ENCODE measurements at regions not wholly inside any gene's neighbourhood (a gene's known extent, or its start where the extent isn't known, plus 50 kb on each side); places are given as distances from the start of the nearest gene placed in this dataset.

- CTCF ChIA-PET, result no interaction called here
- TF ChIP-seq, protein P1, sequence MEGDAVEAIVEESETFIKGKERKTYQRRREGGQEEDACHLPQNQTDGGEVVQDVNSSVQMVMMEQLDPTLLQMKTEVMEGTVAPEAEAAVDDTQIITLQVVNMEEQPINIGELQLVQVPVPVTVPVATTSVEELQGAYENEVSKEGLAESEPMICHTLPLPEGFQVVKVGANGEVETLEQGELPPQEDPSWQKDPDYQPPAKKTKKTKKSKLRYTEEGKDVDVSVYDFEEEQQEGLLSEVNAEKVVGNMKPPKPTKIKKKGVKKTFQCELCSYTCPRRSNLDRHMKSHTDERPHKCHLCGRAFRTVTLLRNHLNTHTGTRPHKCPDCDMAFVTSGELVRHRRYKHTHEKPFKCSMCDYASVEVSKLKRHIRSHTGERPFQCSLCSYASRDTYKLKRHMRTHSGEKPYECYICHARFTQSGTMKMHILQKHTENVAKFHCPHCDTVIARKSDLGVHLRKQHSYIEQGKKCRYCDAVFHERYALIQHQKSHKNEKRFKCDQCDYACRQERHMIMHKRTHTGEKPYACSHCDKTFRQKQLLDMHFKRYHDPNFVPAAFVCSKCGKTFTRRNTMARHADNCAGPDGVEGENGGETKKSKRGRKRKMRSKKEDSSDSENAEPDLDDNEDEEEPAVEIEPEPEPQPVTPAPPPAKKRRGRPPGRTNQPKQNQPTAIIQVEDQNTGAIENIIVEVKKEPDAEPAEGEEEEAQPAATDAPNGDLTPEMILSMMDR (IDR thresholded peaks at IDR 0.05), result no peak
- TF ChIP-seq REST (IDR thresholded peaks at IDR 0.05; ENCODE audit: insufficient read depth in 1 of 2, low read depth in 2 of 2, low read length in 1 of 2) (no peak), SIN3A (IDR thresholded peaks at IDR 0.05; ENCODE audit: borderline replicate concordance, insufficient read depth, low read depth, low read length) (no peak), TCF7L2 (IDR thresholded peaks at IDR 0.05; ENCODE audit: low read depth, low read length) (no peak), POLR2AphosphoS5 (IDR thresholded peaks at IDR 0.05; ENCODE audit: low read depth, low read length) (no peak)
- in situ Hi-C loops (cut with HindIII; ENCODE audit: low pct_unique_long_range_greater_than_20kb, low sequenced_read_pairs), result no loop called here
- no peak for DNase-seq (ENCODE audit: low read depth, low spot score)
- Histone ChIP-seq H3K4me3 (ENCODE audit: low read depth in 2 of 2, low read length in 2 of 2) (no peak overlapping the region), H3K4me1 (ENCODE audit: control insufficient read depth, insufficient read depth, low read length) (no peaks in the 10 kb centered on the region), H3K27ac (ENCODE audit: low read length) (no peak overlapping the region), H3K9me3 (ENCODE audit: control insufficient read depth, insufficient read depth, low read depth, low read length) (no peaks in the 10 kb centered on the region), H3K27me3 (ENCODE audit: control insufficient read depth, insufficient read depth, low read length) (no peaks in the 10 kb centered on the region), H3K36me3 (ENCODE audit: control insufficient read depth, insufficient read depth, low read length) (no peaks in the 10 kb centered on the region)
- BruUV-seq (replicated peaks), result no TSS peak
- no peak for ATAC-seq
- intact Hi-C loops (cut with micrococcal nuclease; ENCODE audit: unreplicated experiment), result no loop called here
- POLR2A ChIA-PET, result no interaction called here
These were observed 118.5 kb downstream of the MFAP3L start for GRCh38 chr4:169907705-169908104.

DNA sequence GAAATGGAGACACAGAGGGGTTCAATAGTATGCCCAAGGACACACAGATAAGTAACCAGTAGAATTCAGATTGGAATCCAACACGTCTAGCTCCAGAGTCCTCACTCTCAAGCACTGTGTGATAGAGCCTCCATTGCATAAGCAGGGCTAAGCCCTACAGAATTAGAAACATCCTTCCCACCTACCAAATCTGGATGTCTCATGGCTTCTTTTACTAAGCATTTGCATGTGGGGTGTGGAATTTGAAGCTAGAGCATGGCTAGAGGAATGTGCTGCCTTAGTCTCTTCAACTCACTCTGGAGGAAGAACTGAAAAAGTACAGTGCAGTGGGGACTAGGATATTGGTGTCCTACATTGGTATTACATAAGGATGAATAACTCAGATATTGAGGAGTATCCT is 119.4 kb downstream of the MFAP3L start:
- POLR2A ChIA-PET, result no interaction called here
- Histone ChIP-seq H3K27me3 (ENCODE audit: control insufficient read depth, insufficient read depth, low read length) (no peaks in the 10 kb centered on the region), H3K36me3 (ENCODE audit: control insufficient read depth, insufficient read depth, low read length) (no peaks in the 10 kb centered on the region), H3K4me1 (ENCODE audit: control insufficient read depth, insufficient read depth, low read length) (no peaks in the 10 kb centered on the region), H3K9me3 (ENCODE audit: control insufficient read depth, insufficient read depth, low read depth, low read length) (no peaks in the 10 kb centered on the region), H3K4me3 (ENCODE audit: low read depth in 2 of 2, low read length in 2 of 2) (no peak overlapping the region), H3K27ac (ENCODE audit: low read length) (no peak overlapping the region)
- ATAC-seq (no peak), DNase-seq (ENCODE audit: low read depth, low spot score) (no peak)
- TF ChIP-seq, protein P1 (IDR thresholded peaks at IDR 0.05), result no peak
- TF ChIP-seq TCF7L2 (IDR thresholded peaks at IDR 0.05; ENCODE audit: low read depth, low read length) (no peak), REST (IDR thresholded peaks at IDR 0.05; ENCODE audit: insufficient read depth in 1 of 2, low read depth in 2 of 2, low read length in 1 of 2) (no peak), POLR2AphosphoS5 (IDR thresholded peaks at IDR 0.05; ENCODE audit: low read depth, low read length) (no peak), SIN3A (IDR thresholded peaks at IDR 0.05; ENCODE audit: borderline replicate concordance, insufficient read depth, low read depth, low read length) (no peak)
- CTCF ChIA-PET, result no interaction called here
- in situ Hi-C loops (cut with HindIII; ENCODE audit: low pct_unique_long_range_greater_than_20kb, low sequenced_read_pairs), result no loop called here
- no TSS peak for BruUV-seq (replicated peaks)
- intact Hi-C loops (cut with micrococcal nuclease; ENCODE audit: unreplicated experiment), result no loop called here

Data from Panc1 (cell line).